H1 (cell line): ENCODE measurements at regions not wholly inside any gene's neighbourhood (a gene's known extent, or its start where the extent isn't known, plus 50 kb on each side); places are given as distances from the start of the nearest gene placed in this dataset.

ENCODE experiments used
- CTCF ChIA-PET: fragments of 300-600 bp; sonication (Branson Sonifier 250); formaldehyde crosslinking; loops from one replicate; lab custom pipeline; 2021; ENCODE audit not compliant: partially characterized antibody; lab: Charles Lee
- POLR2A ChIA-PET: fragments of 300-600 bp; sonication (Branson Sonifier 250); formaldehyde crosslinking; loops from one replicate; lab custom pipeline; 2021; ENCODE audit warnings: inconsistent platforms; ENCODE audit not compliant: partially characterized antibody; lab: Charles Lee
- DNase-seq, 2 experiments: peaks; one replicate each; pipeline versions ENCODE4 v3.0.0 to v3.0.0-alpha.2; 2010 to 2022; ENCODE audit warnings: low spot score in 2 of 2, low read depth in 1 of 2, mixed read lengths in 1 of 2
- FAIRE-seq: peaks from 2 replicates; lab custom pipeline; 2011; peaks lifted over from hg19 to GRCh38; lab: Jason Lieb, UNC
- H2AFZ ChIP-seq: 2 replicates; pipeline ENCODE4 v1.8.1; 2012; ENCODE audit warnings: low read length, inconsistent platforms
- H2AK5ac ChIP-seq: 2 replicates; pipeline ENCODE4 v1.6.1; 2013; ENCODE audit warnings: low read depth, low read length
- H2BK120ac ChIP-seq: replicated peaks from 2 replicates; pipeline ENCODE3; 2013; ENCODE audit warnings: low read depth, low read length, inconsistent platforms
- H2BK12ac ChIP-seq: 2 replicates; pipeline ENCODE4 v1.6.1; 2013; ENCODE audit warnings: low read depth, low read length
- H2BK15ac ChIP-seq: 2 replicates; pipeline ENCODE4 v1.6.1; 2013; ENCODE audit warnings: low read length
- H2BK20ac ChIP-seq: 2 replicates; pipeline ENCODE4 v1.6.1; 2013; ENCODE audit warnings: low read length
- H2BK5ac ChIP-seq: 2 replicates; pipeline ENCODE4 v1.6.1; 2013; ENCODE audit warnings: low read depth, low read length
- H3K14ac ChIP-seq: 2 replicates; pipeline ENCODE4 v1.6.1; 2013; ENCODE audit warnings: inconsistent platforms; ENCODE audit not compliant: insufficient read length
- H3K18ac ChIP-seq: 2 replicates; pipeline ENCODE4 v1.6.1; 2013; ENCODE audit warnings: low read length; ENCODE audit errors: extremely low read depth
- H3K23ac ChIP-seq: 2 replicates; pipeline ENCODE4 v1.6.1; 2013; ENCODE audit warnings: inconsistent platforms; ENCODE audit not compliant: insufficient read length
- H3K23me2 ChIP-seq: 2 replicates; pipeline ENCODE4 v1.6.1; 2013; ENCODE audit warnings: low read depth, low read length
- H3K27ac ChIP-seq: 2 replicates; pipeline ENCODE4 v1.6.1; 2011; ENCODE audit warnings: low read depth, low read length, inconsistent platforms
- H3K27me3 ChIP-seq, 4 experiments: replicated peaks in 1 of 4; 1 replicate in 1 of 4; 2 replicates in 3 of 4; pipeline versions ENCODE4 v1.6.1 to v1.8.1; 2011 to 2013; ENCODE audit warnings: low read length in 3 of 4, mild to moderate bottlenecking in 3 of 4, inconsistent platforms in 2 of 4, mixed read lengths in 2 of 4, moderate library complexity in 1 of 4; ENCODE audit not compliant: control insufficient read depth in 3 of 4, insufficient read depth in 3 of 4; ENCODE audit errors: extremely low read depth in 1 of 4
- H3K36me3 ChIP-seq, 4 experiments: 2 replicates each; pipeline versions ENCODE4 v1.6.1 to v1.8.1; 2011 to 2013; ENCODE audit warnings: mild to moderate bottlenecking in 4 of 4, low read length in 3 of 4, moderate library complexity in 2 of 4, control low read depth in 1 of 4, inconsistent platforms in 1 of 4; ENCODE audit not compliant: insufficient read depth in 4 of 4, control insufficient read depth in 2 of 4
- H3K4ac ChIP-seq: replicated peaks from 2 replicates; pipeline ENCODE3; 2013; ENCODE audit warnings: low read length, low read depth, mixed read lengths, inconsistent platforms; ENCODE audit not compliant: insufficient read length
- H3K4me1 ChIP-seq, 4 experiments: replicated peaks in 1 of 4; 1 replicate in 1 of 4; 2 replicates in 3 of 4; pipeline versions ENCODE4 v1.6.1 to v1.8.1; 2011 to 2013; ENCODE audit warnings: low read length in 3 of 4, inconsistent platforms in 2 of 4, mixed read lengths in 1 of 4; ENCODE audit not compliant: insufficient read depth in 4 of 4, control insufficient read depth in 3 of 4
- H3K4me2 ChIP-seq, 2 experiments: 2 replicates each; pipeline versions ENCODE4 v1.6.1 to v1.8.1; 2011 to 2013; ENCODE audit warnings: low read depth in 2 of 2, low read length in 2 of 2, control low read depth in 1 of 2, inconsistent platforms in 1 of 2, mild to moderate bottlenecking in 1 of 2; ENCODE audit not compliant: insufficient read depth in 1 of 2
- H3K4me3 ChIP-seq, 4 experiments: fragments of 200-600, 300-600 bp in 1 of 4; sonication (generic), shearing (Covaris generic), sonication (Bioruptor Twin) in 1 of 4; 2 replicates each; pipeline versions ENCODE4 v1.5.1 to v1.8.1; 2011 to 2016; ENCODE audit warnings: low read length in 4 of 4, low read depth in 3 of 4, control low read depth in 2 of 4, inconsistent platforms in 2 of 4, mild to moderate bottlenecking in 2 of 4, mixed read lengths in 1 of 4, moderate library complexity in 1 of 4; ENCODE audit not compliant: insufficient read depth in 2 of 4; ENCODE audit errors: extremely low read depth in 1 of 4
- H3K56ac ChIP-seq: replicated peaks from 2 replicates; pipeline ENCODE3; 2013; ENCODE audit warnings: low read depth, mild to moderate bottlenecking, mixed read lengths, low read length, inconsistent platforms; ENCODE audit not compliant: insufficient read length
- H3K79me1 ChIP-seq: 2 replicates; pipeline ENCODE4 v1.6.1; 2013; ENCODE audit warnings: low read depth, low read length, control low read depth
- H3K79me2 ChIP-seq, 2 experiments: 2 replicates each; pipeline versions ENCODE4 v1.6.1 to v1.8.1; 2012 to 2013; ENCODE audit warnings: low read length in 2 of 2, mild to moderate bottlenecking in 2 of 2, inconsistent platforms in 1 of 2; ENCODE audit not compliant: insufficient read depth in 2 of 2, control insufficient read depth in 1 of 2
- H3K9ac ChIP-seq, 4 experiments: replicated peaks in 1 of 4; 1 replicate in 1 of 4; 2 replicates in 3 of 4; pipeline versions ENCODE4 v1.6.1 to v1.8.1; 2011 to 2013; ENCODE audit warnings: low read depth in 3 of 4, low read length in 3 of 4, control low read depth in 2 of 4, mild to moderate bottlenecking in 2 of 4, moderate library complexity in 2 of 4, inconsistent platforms in 1 of 4; ENCODE audit errors: extremely low read depth in 1 of 4
- H3K9me3 ChIP-seq, 2 experiments: 2 replicates each; pipeline versions ENCODE4 v1.6.1 to v1.8.1; 2012 to 2013; ENCODE audit warnings: mild to moderate bottlenecking in 2 of 2, moderate library complexity in 2 of 2, control low read depth in 1 of 2, inconsistent platforms in 1 of 2, low read depth in 1 of 2, low read length in 1 of 2, mixed read lengths in 1 of 2; ENCODE audit not compliant: insufficient read depth in 2 of 2
- H4K20me1 ChIP-seq, 2 experiments: replicated peaks in 1 of 2; 2 replicates each; pipeline versions ENCODE3 to v1.8.1; 2011 to 2013; ENCODE audit warnings: inconsistent platforms in 2 of 2, low read length in 2 of 2, mild to moderate bottlenecking in 1 of 2; ENCODE audit not compliant: insufficient read depth in 2 of 2, control insufficient read depth in 1 of 2
- H4K5ac ChIP-seq: 2 replicates; pipeline ENCODE4 v1.6.1; 2013; ENCODE audit warnings: low read length, low read depth, mixed read lengths, inconsistent platforms; ENCODE audit not compliant: insufficient read length
- H4K8ac ChIP-seq: 2 replicates; pipeline ENCODE4 v1.8.0; 2013; ENCODE audit warnings: mild to moderate bottlenecking, moderate library complexity, low read length, inconsistent platforms; ENCODE audit not compliant: insufficient read depth; ENCODE audit errors: extremely low read depth
- H4K91ac ChIP-seq: replicated peaks from 2 replicates; pipeline ENCODE3; 2013; ENCODE audit warnings: low read length, mixed read lengths, inconsistent platforms; ENCODE audit not compliant: insufficient read length
- CHD1 ChIP-seq: IDR thresholded peaks from 2 replicates; pipeline ENCODE4 v1.6.1; 2012; ENCODE audit warnings: low read depth, low read length, improper control_type of control experiment
- KDM1A ChIP-seq: fragments of 200-600, 300-600 bp; sonication (generic); IDR thresholded peaks from 2 replicates; pipeline ENCODE4 v1.7.1; 2016; ENCODE audit warnings: mild to moderate bottlenecking, low read length, borderline replicate concordance
- RAD21 ChIP-seq, 2 experiments: IDR thresholded peaks in 1 of 2; conservative IDR thresholded peaks in 1 of 2; 2 replicates each; pipeline ENCODE4 v1.6.1; 2011; ENCODE audit warnings: low read depth in 2 of 2, low read length in 2 of 2, improper control_type of control experiment in 1 of 2, inconsistent platforms in 1 of 2, mild to moderate bottlenecking in 1 of 2, moderate library complexity in 1 of 2
- SIN3A ChIP-seq, 2 experiments: IDR thresholded peaks in 1 of 2; conservative IDR thresholded peaks in 1 of 2; 2 replicates each; pipeline ENCODE4 v1.6.1; 2011 to 2012; ENCODE audit warnings: low read length in 2 of 2, improper control_type of control experiment in 1 of 2, low read depth in 1 of 2, mild to moderate bottlenecking in 1 of 2

GRCh38 chr2:63768051-63768450 is 73.6 kb upstream of the UGP2 start:
- H4K91ac ChIP-seq, result no peak overlapping the region
- no peak overlapping the region for H2BK20ac ChIP-seq
- H4K20me1 ChIP-seq, result no peaks in the 10 kb centered on the region
- CTCF ChIA-PET, result no interaction called here
- H3K9ac ChIP-seq, result no peak overlapping the region
- no peak overlapping the region for H2BK5ac ChIP-seq
- H2BK12ac ChIP-seq, result no peak overlapping the region
- FAIRE-seq (peak; percentile 19), DNase-seq (no peak)
- H2AK5ac ChIP-seq, result no peak overlapping the region
- H4K5ac ChIP-seq, result no peak overlapping the region
- H3K27ac ChIP-seq, result no peak overlapping the region
- peaks cover 8 to 19% (median 15%) of the 10 kb centered on the region in 4 experiments; a peak in 6 of 7 replicates for H3K4me1 ChIP-seq
- no peaks in the 10 kb centered on the region for H3K79me1 ChIP-seq
- no peak overlapping the region for H2BK15ac ChIP-seq
- H3K4me3 ChIP-seq, result no peak overlapping the region
- no peak overlapping the region for H3K4ac ChIP-seq
- POLR2A ChIA-PET, result interaction anchor here (1.4 kb wide), 1 partner anchor 73 kb away, joined by 5 read pairs; the partner anchor contains the start of gene UGP2
- no peak overlapping the region for H4K8ac ChIP-seq
- H3K56ac ChIP-seq, result no peak overlapping the region
- no peak for TF ChIP-seq SIN3A (conservative IDR thresholded peaks at IDR 0.05 in 1 of 2, IDR thresholded peaks at IDR 0.05 in 1 of 2; ENCODE audit: low read depth in 1 of 2, low read length in 2 of 2)
- TF ChIP-seq CHD1, result no peak
- no peak for TF ChIP-seq RAD21 (IDR thresholded peaks at IDR 0.05 in 1 of 2, conservative IDR thresholded peaks at IDR 0.05 in 1 of 2; ENCODE audit: low read depth in 2 of 2, low read length in 2 of 2)
- TF ChIP-seq KDM1A, result no peak
- no peaks in the 10 kb centered on the region for H3K79me2 ChIP-seq
- H2AFZ ChIP-seq, result no peak overlapping the region
- peaks cover 0 to 1% (median 0%) of the 10 kb centered on the region in 4 experiments; a peak in 1 of 7 replicates for H3K27me3 ChIP-seq
- no peak overlapping the region for H2BK120ac ChIP-seq
- no peaks in the 10 kb centered on the region; the same call in 1 of the 2 replicates for H3K23me2 ChIP-seq
- H3K9me3 ChIP-seq, result peaks cover 0 to 11% of the 10 kb centered on the region in 2 experiments; a peak in 2 of 4 replicates
- no peak overlapping the region for H3K18ac ChIP-seq
- no peak overlapping the region for H3K4me2 ChIP-seq
- no peak overlapping the region for H3K14ac ChIP-seq
- peaks cover 0 to 3% (median 0%) of the 10 kb centered on the region in 4 experiments; a peak in 1 of 8 replicates for H3K36me3 ChIP-seq
- no peak overlapping the region for H3K23ac ChIP-seq
